OCI-LY7 (cell line): ENCODE measurements at regions not wholly inside any gene's neighbourhood (a gene's known extent, or its start where the extent isn't known, plus 50 kb on each side); places are given as distances from the start of the nearest gene placed in this dataset.

Experiments
- BruUV-seq: library from RNA; stranded (reverse); fragments of 400-500 nt; replicated peaks from 2 replicates; lab custom pipeline; 2021; lab: Mats Ljungman, UMichigan
- CTCF ChIA-PET: fragments of 300-600 bp; sonication (Branson Sonifier 250); formaldehyde crosslinking; loops from one replicate; lab custom pipeline; 2022; ENCODE audit warnings: antibody characterized with exemption; ENCODE audit not compliant: unreplicated experiment; lab: Charles Lee
- POLR2A ChIA-PET: fragments of 300-600 bp; sonication (Branson Sonifier 250); formaldehyde crosslinking; loops from one replicate; lab custom pipeline; 2022; ENCODE audit warnings: antibody characterized with exemption; lab: Charles Lee
- DNase-seq: peaks from one replicate; pipeline ENCODE4 v3.0.0-alpha.2; 2015; ENCODE audit warnings: low spot score
- H2AFZ ChIP-seq: fragments of 200-600 bp; sonication (generic), shearing (Covaris generic); 2 replicates; pipeline ENCODE4 v1.6.1; 2014; ENCODE audit warnings: mild to moderate bottlenecking, antibody characterized with exemption, low read length, moderate library complexity
- H3K27ac ChIP-seq: fragments of 200-600 bp; sonication (generic); 2 replicates; pipeline ENCODE4 v1.5.1; 2014; ENCODE audit warnings: mixed run types, low read depth, mild to moderate bottlenecking, moderate library complexity, low read length, inconsistent platforms; ENCODE audit not compliant: poor library complexity, severe bottlenecking
- H3K36me3 ChIP-seq: fragments of 200-600 bp; sonication (generic); 2 replicates; pipeline ENCODE4 v1.6.1; 2014; ENCODE audit warnings: mild to moderate bottlenecking, antibody characterized with exemption, low read length, moderate library complexity, mixed read lengths; ENCODE audit not compliant: insufficient read depth
- H3K4me1 ChIP-seq: fragments of 200-600 bp; sonication (generic); 2 replicates; pipeline ENCODE4 v1.5.1; 2014; ENCODE audit warnings: mild to moderate bottlenecking, low read length; ENCODE audit not compliant: insufficient read depth, poor library complexity, severe bottlenecking
- H3K4me2 ChIP-seq: fragments of 200-600 bp; sonication (generic); 2 replicates; pipeline ENCODE4 v1.6.1; 2014; ENCODE audit warnings: mild to moderate bottlenecking, low read length
- H3K4me3 ChIP-seq: fragments of 200-600 bp; sonication (generic); 2 replicates; pipeline ENCODE4 v1.5.1; 2014; ENCODE audit warnings: mild to moderate bottlenecking, low read depth, low read length; ENCODE audit not compliant: poor library complexity, severe bottlenecking
- H3K79me2 ChIP-seq: fragments of 200-600 bp; sonication (generic); 2 replicates; pipeline ENCODE4 v1.6.1; 2016; ENCODE audit warnings: low read depth, mild to moderate bottlenecking, low read length, moderate library complexity, mixed read lengths; ENCODE audit not compliant: insufficient read depth
- H3K9me2 ChIP-seq: fragments of 200-600 bp; sonication (generic); 2 replicates; pipeline ENCODE4 v1.6.1; 2016; ENCODE audit warnings: mild to moderate bottlenecking, low read length, mixed read lengths; ENCODE audit not compliant: insufficient read depth
- H3K9me3 ChIP-seq: fragments of 200-600 bp; sonication (generic); 2 replicates; pipeline ENCODE4 v1.6.1; 2014; ENCODE audit warnings: mild to moderate bottlenecking, mixed run types, low read length, mixed read lengths
- H4K20me1 ChIP-seq: fragments of 200-600 bp; sonication (generic); 2 replicates; pipeline ENCODE4 v1.6.1; 2014; ENCODE audit warnings: mild to moderate bottlenecking, antibody characterized with exemption, low read length, moderate library complexity, mixed read lengths; ENCODE audit not compliant: insufficient read depth
- CTCF ChIP-seq: fragments of 200-600 bp; sonication (generic); conservative IDR thresholded peaks from 2 replicates; pipeline ENCODE4 v1.5.1; 2014; ENCODE audit warnings: mild to moderate bottlenecking, antibody characterized with exemption, low read length, moderate library complexity, mixed read lengths
- EZH2phosphoT487 ChIP-seq: fragments of 200-600 bp; sonication (generic); IDR thresholded peaks from 2 replicates; pipeline ENCODE4 v1.6.1; 2018; ENCODE audit warnings: low read depth, borderline replicate concordance, mild to moderate bottlenecking, mixed run types, antibody characterized with exemption, low read length, moderate library complexity, mixed read lengths
- intact Hi-C: fragments of 100-400 bp; cut with micrococcal nuclease; formaldehyde crosslinking; loops from one replicate; pipeline ENCODE4 v1.10.0; 2022; ENCODE audit not compliant: unreplicated experiment

- no TSS peak for BruUV-seq
- no peaks in the 10 kb centered on the region for H3K79me2 ChIP-seq
- TF ChIP-seq EZH2phosphoT487 (no peak), CTCF (no peak)
- DNase-seq, result no peak
- no peak overlapping the region for H3K27ac ChIP-seq
- ChIA-PET CTCF (no interaction called here), POLR2A (interaction anchor here (0.6 kb wide), 1 partner anchor 1733 kb away, joined by 3 read pairs; no protein-coding TSS in a partner anchor)
- H3K36me3 ChIP-seq, result no peaks in the 10 kb centered on the region
- H3K9me3 ChIP-seq, result no peaks in the 10 kb centered on the region
- H3K4me2 ChIP-seq, result no peak overlapping the region
- H3K9me2 ChIP-seq, result no peaks in the 10 kb centered on the region
- no peaks in the 10 kb centered on the region for H3K4me1 ChIP-seq
- no peak overlapping the region for H3K4me3 ChIP-seq
- intact Hi-C loops, result no loop called here
- no peak overlapping the region for H2AFZ ChIP-seq
- H4K20me1 ChIP-seq, result no peaks in the 10 kb centered on the region
Observed at GRCh38 chr2:118374974-118375755, 286.9 kb downstream of the INSIG2 start.

GRCh38 chr2:118372886-118373830 is 284.9 kb downstream of the INSIG2 start:
- no peak overlapping the region for H3K4me3 ChIP-seq
- no peaks in the 10 kb centered on the region for H3K4me1 ChIP-seq
- TF ChIP-seq CTCF (no peak), EZH2phosphoT487 (no peak)
- ChIA-PET POLR2A (no interaction called here), CTCF (no interaction called here)
- H3K27ac ChIP-seq, result no peak overlapping the region
- no peaks in the 10 kb centered on the region for H3K36me3 ChIP-seq
- no TSS peak for BruUV-seq
- no peaks in the 10 kb centered on the region for H3K79me2 ChIP-seq
- no peak for DNase-seq
- H4K20me1 ChIP-seq, result no peaks in the 10 kb centered on the region
- no peak overlapping the region for H3K4me2 ChIP-seq
- no peaks in the 10 kb centered on the region for H3K9me2 ChIP-seq
- intact Hi-C loops, result no loop called here
- H3K9me3 ChIP-seq, result no peaks in the 10 kb centered on the region
- H2AFZ ChIP-seq, result no peak overlapping the region
